ENCODE measurements at regions not wholly inside any gene's neighbourhood (a gene's known extent, or its start where the extent isn't known, plus 50 kb on each side); places are given as distances from the start of the nearest gene placed in this dataset.

- TF ChIP-seq EZH2 (IDR thresholded peaks at IDR 0.05; ENCODE audit: low read length, missing control alignments) (no peak), CTCF (conservative IDR thresholded peaks at IDR 0.05 in 1 of 2, IDR thresholded peaks at IDR 0.05 in 1 of 2; ENCODE audit: low read depth in 1 of 2, low read length in 2 of 2) (no peak)
Observed at GRCh38 chr12:3350432-3350831, 140.6 kb upstream of the PRMT8 start.

All from fibroblast of lung (primary cell).